ENCODE measurements at regions not wholly inside any gene's neighbourhood (a gene's known extent, or its start where the extent isn't known, plus 50 kb on each side); places are given as distances from the start of the nearest gene placed in this dataset.
"Not testable (repeated sequence)": the region's sequence is repeated elsewhere in the genome, so short reads cannot be mapped to it uniquely, and the experiment has no call there.

- no peak for ATAC-seq
- Histone ChIP-seq H3K27ac (no peak overlapping the region), H3K4me3 (no peak overlapping the region), H3K36me3 (no peaks in the 10 kb centered on the region), H3K4me1 (peaks cover 0 to 10% (median 2%) of the 10 kb centered on the region in 3 donors), H3K9me3 (no peaks in the 10 kb centered on the region), H3K27me3 (no peaks in the 10 kb centered on the region)
- 60 to 73% methylated on average over 1 to 6 of the region's 6 CpGs for WGBS, 2 donors (ENCODE audit: low coverage in 1 of 2)
- no peak for TF ChIP-seq POLR2A (IDR thresholded peaks at IDR 0.05)
- TF ChIP-seq EP300 (IDR thresholded peaks at IDR 0.05): no peak
- no peak for TF ChIP-seq POLR2AphosphoS5 (IDR thresholded peaks at IDR 0.05)
- TF ChIP-seq CTCF (IDR thresholded peaks at IDR 0.05): no peak
These were observed 275.1 kb downstream of the CYRIA start for GRCh38 chr2:16390561-16390960.

GRCh38 chr2:16389611-16390010 lies 276.0 kb downstream of the CYRIA start:
- peaks cover 0 to 15% (median 2%) of the 10 kb centered on the region in 3 donors for H3K4me1 ChIP-seq
- no peak overlapping the region for H3K4me3 ChIP-seq
- H3K27me3 ChIP-seq: no peaks in the 10 kb centered on the region
- TF ChIP-seq CTCF (IDR thresholded peaks at IDR 0.05) (no peak), POLR2AphosphoS5 (IDR thresholded peaks at IDR 0.05) (no peak), EP300 (IDR thresholded peaks at IDR 0.05) (no peak), POLR2A (IDR thresholded peaks at IDR 0.05) (no peak)
- no peak for ATAC-seq
- no peak overlapping the region for H3K27ac ChIP-seq
- no peaks in the 10 kb centered on the region for H3K36me3 ChIP-seq
- 85 to 100% methylated on average over 1 to 3 of the region's 3 CpGs for WGBS, 2 donors (ENCODE audit: low coverage in 1 of 2)
- H3K9me3 ChIP-seq: no peaks in the 10 kb centered on the region

GRCh38 chr2:16388199-16388830 lies 277.3 kb downstream of the CYRIA start:
- not testable (repeated sequence) for H3K36me3 ChIP-seq, H3K27ac ChIP-seq, H3K9me3 ChIP-seq, ATAC-seq, H3K4me3 ChIP-seq, H3K27me3 ChIP-seq
- WGBS, 2 donors (ENCODE audit: low coverage in 1 of 2): 84 to 100% methylated on average over 1 to 12 of the region's 16 CpGs
- H3K4me1 ChIP-seq: peaks cover 0 to 15% (median 2%) of the 10 kb centered on the region in 3 donors

GRCh38 chr2:16387461-16387984 lies 278.1 kb downstream of the CYRIA start:
- Histone ChIP-seq H3K27me3 (no peaks in the 10 kb centered on the region), H3K36me3 (no peaks in the 10 kb centered on the region), H3K4me1 (peaks cover 0 to 15% (median 2%) of the 10 kb centered on the region in 3 donors), H3K27ac (no peak overlapping the region), H3K9me3 (no peaks in the 10 kb centered on the region), H3K4me3 (no peak overlapping the region)
- 91 to 95% methylated on average over 6 to 7 of the region's 8 CpGs for WGBS, 2 donors (ENCODE audit: low coverage in 1 of 2)
- ATAC-seq: no peak
- TF ChIP-seq POLR2A (IDR thresholded peaks at IDR 0.05) (no peak), CTCF (IDR thresholded peaks at IDR 0.05) (no peak), EP300 (IDR thresholded peaks at IDR 0.05) (no peak), POLR2AphosphoS5 (IDR thresholded peaks at IDR 0.05) (no peak)

GRCh38 chr2:16386431-16386830 lies 279.2 kb downstream of the CYRIA start:
- ATAC-seq: no peak
- Histone ChIP-seq H3K4me3 (no peak overlapping the region), H3K36me3 (no peaks in the 10 kb centered on the region), H3K9me3 (no peaks in the 10 kb centered on the region), H3K4me1 (peaks cover 0 to 15% (median 2%) of the 10 kb centered on the region in 3 donors), H3K27ac (no peak overlapping the region), H3K27me3 (no peaks in the 10 kb centered on the region)
- WGBS, 2 donors (ENCODE audit: low coverage in 1 of 2): 32 to 61% methylated on average over 4 of the region's 7 CpGs
- TF ChIP-seq POLR2AphosphoS5 (IDR thresholded peaks at IDR 0.05) (no peak), EP300 (IDR thresholded peaks at IDR 0.05) (no peak), POLR2A (IDR thresholded peaks at IDR 0.05) (no peak)

GRCh38 chr2:16386031-16386430 lies 279.6 kb downstream of the CYRIA start:
- Histone ChIP-seq H3K27me3 (no peaks in the 10 kb centered on the region), H3K4me3 (no peak overlapping the region), H3K27ac (no peak overlapping the region), H3K9me3 (no peaks in the 10 kb centered on the region), H3K4me1 (peaks cover 0 to 15% (median 2%) of the 10 kb centered on the region in 3 donors), H3K36me3 (no peaks in the 10 kb centered on the region)
- TF ChIP-seq EP300 (IDR thresholded peaks at IDR 0.05): no peak
- ATAC-seq: no peak
- WGBS, 2 donors (ENCODE audit: low coverage in 1 of 2): 0 to 29% methylated on average over 1 to 2 of the region's 2 CpGs

Measured in gastroesophageal sphincter (tissue), 4 donors.